MCF 10A (cell line): ENCODE measurements at regions not wholly inside any gene's neighbourhood (a gene's known extent, or its start where the extent isn't known, plus 50 kb on each side); places are given as distances from the start of the nearest gene placed in this dataset.

ENCODE experiments used
- BruUV-seq: library from RNA; stranded (reverse); fragments of 400-500 nt; replicated peaks from 2 replicates; lab custom pipeline; 2021; lab: Mats Ljungman, UMichigan
- CTCF ChIA-PET: fragments of 300-600 bp; sonication (Branson Sonifier 250); formaldehyde crosslinking; extraction: SDS; loops from one replicate; lab custom pipeline; 2021; ENCODE audit warnings: antibody characterized with exemption, inconsistent platforms; lab: Yijun Ruan, JAX
- POLR2A ChIA-PET: fragments of 300-600, 350-650 bp; sonication (Branson Sonifier 250); formaldehyde crosslinking; extraction: SDS; loops from one replicate; lab custom pipeline; 2020; ENCODE audit warnings: antibody characterized with exemption, inconsistent platforms; lab: Yijun Ruan, JAX
- DNase-seq: peaks from one replicate; pipeline ENCODE4 v3.0.0-alpha.2; 2018; ENCODE audit not compliant: unreplicated experiment
- H3K27ac Mint-ChIP-seq: one replicate; pipeline ENCODE4 v1.8.0; 2022; ENCODE audit warnings: mild to moderate bottlenecking, low read depth, mixed read lengths; ENCODE audit not compliant: unreplicated experiment
- H3K27me3 Mint-ChIP-seq: one replicate; pipeline ENCODE4 v1.8.0; 2022; ENCODE audit warnings: mixed read lengths; ENCODE audit not compliant: insufficient read depth, unreplicated experiment
- H3K36me3 Mint-ChIP-seq: one replicate; pipeline ENCODE4 v1.8.0; 2022; ENCODE audit warnings: mild to moderate bottlenecking, moderate library complexity, mixed read lengths; ENCODE audit not compliant: insufficient read depth, unreplicated experiment
- H3K4me1 Mint-ChIP-seq: one replicate; pipeline ENCODE4 v1.8.0; 2022; ENCODE audit warnings: mixed read lengths; ENCODE audit not compliant: insufficient read depth, unreplicated experiment
- H3K4me3 Mint-ChIP-seq: one replicate; pipeline ENCODE4 v1.8.0; 2022; ENCODE audit warnings: mild to moderate bottlenecking, moderate library complexity, mixed read lengths; ENCODE audit not compliant: unreplicated experiment
- H3K9me3 Mint-ChIP-seq: one replicate; pipeline ENCODE4 v1.8.0; 2022; ENCODE audit warnings: mixed read lengths; ENCODE audit not compliant: unreplicated experiment
- CTCF ChIP-seq: fragments of 200-600 bp; IDR thresholded peaks from one replicate; pipeline ENCODE4 v1.8.0; 2022; ENCODE audit warnings: antibody characterized with exemption, mild to moderate bottlenecking; ENCODE audit not compliant: unreplicated experiment
- intact Hi-C: fragments of 100-400 bp; cut with micrococcal nuclease; formaldehyde crosslinking; loops from 2 replicates; pipeline ENCODE4 v1.14.1; 2022

GRCh38 chr22:49575703-49576081 is 252.0 kb downstream of the BRD1 start:
- no peak for TF ChIP-seq CTCF
- no TSS peak for BruUV-seq
- Mint-ChIP-seq H3K9me3 (peaks cover 37% of the 10 kb centered on the region), H3K27ac (no peak overlapping the region), H3K36me3 (no peaks in the 10 kb centered on the region), H3K27me3 (no peaks in the 10 kb centered on the region), H3K4me3 (no peak overlapping the region), H3K4me1 (no peaks in the 10 kb centered on the region)
- POLR2A ChIA-PET = no interaction called here
- CTCF ChIA-PET = no interaction called here
- intact Hi-C loops = no loop called here
- DNase-seq = no peak

GRCh38 chr22:49574881-49575702 is 252.6 kb downstream of the BRD1 start:
- H3K27me3 Mint-ChIP-seq = no peaks in the 10 kb centered on the region
- H3K27ac Mint-ChIP-seq = no peak overlapping the region
- no peak overlapping the region for H3K4me3 Mint-ChIP-seq
- ChIA-PET POLR2A (no interaction called here), CTCF (interaction anchor here (0.7 kb wide), 1 partner anchor 481 kb away, joined by 3 read pairs; no protein-coding TSS in a partner anchor)
- peaks cover 37% of the 10 kb centered on the region for H3K9me3 Mint-ChIP-seq
- no TSS peak for BruUV-seq
- DNase-seq = no peak
- intact Hi-C loops = no loop called here
- no peaks in the 10 kb centered on the region for H3K4me1 Mint-ChIP-seq
- TF ChIP-seq CTCF = no peak
- H3K36me3 Mint-ChIP-seq = no peaks in the 10 kb centered on the region

- no TSS peak for BruUV-seq
- intact Hi-C loops = no loop called here
- Mint-ChIP-seq H3K27ac (no peak overlapping the region), H3K9me3 (peaks cover 37% of the 10 kb centered on the region), H3K4me3 (no peak overlapping the region), H3K27me3 (no peaks in the 10 kb centered on the region), H3K36me3 (no peaks in the 10 kb centered on the region), H3K4me1 (no peaks in the 10 kb centered on the region)
- DNase-seq = no peak
- ChIA-PET POLR2A (no interaction called here), CTCF (interaction anchor here (0.7 kb wide), 1 partner anchor 482 kb away, joined by 3 read pairs; no protein-coding TSS in a partner anchor)
- no peak for TF ChIP-seq CTCF
Observed at GRCh38 chr22:49574205-49574880, 253.3 kb downstream of the BRD1 start.

GRCh38 chr22:49573109-49573765 is 254.4 kb downstream of the BRD1 start:
- no peaks in the 10 kb centered on the region for H3K27me3 Mint-ChIP-seq
- ChIA-PET POLR2A (no interaction called here), CTCF (no interaction called here)

More at GRCh38 chr22:49573109-49573765, 254.4 kb downstream of the BRD1 start:
- peaks cover 32% of the 10 kb centered on the region for H3K9me3 Mint-ChIP-seq
- intact Hi-C loops = no loop called here
- no peak overlapping the region for H3K4me3 Mint-ChIP-seq
- no peak overlapping the region for H3K27ac Mint-ChIP-seq
- TF ChIP-seq CTCF = no peak
- no peaks in the 10 kb centered on the region for H3K4me1 Mint-ChIP-seq
- DNase-seq = no peak
- H3K36me3 Mint-ChIP-seq = no peaks in the 10 kb centered on the region
- BruUV-seq = no TSS peak
